OCI-LY1 (cell line): ENCODE measurements at regions not wholly inside any gene's neighbourhood (a gene's known extent, or its start where the extent isn't known, plus 50 kb on each side); places are given as distances from the start of the nearest gene placed in this dataset.

Experiments
- H2AFZ ChIP-seq: fragments of 200-600 bp; sonication (generic), shearing (Covaris generic); 2 replicates; pipeline ENCODE4 v1.6.0; 2014; ENCODE audit warnings: antibody characterized with exemption, mild to moderate bottlenecking, low read length
- H3F3A ChIP-seq: fragments of 200-600 bp; sonication (generic), shearing (Covaris generic); 2 replicates; pipeline ENCODE4 v1.6.0; 2014; ENCODE audit warnings: mild to moderate bottlenecking, antibody characterized with exemption, low read length, moderate library complexity; ENCODE audit not compliant: insufficient read depth
- H3K27ac ChIP-seq: fragments of 200-600 bp; sonication (generic); 2 replicates; pipeline ENCODE4 v1.5.1; 2014; ENCODE audit warnings: low read length, mixed run types, mild to moderate bottlenecking, low read depth; ENCODE audit not compliant: poor library complexity, severe bottlenecking
- H3K27me3 ChIP-seq: fragments of 200-600 bp; sonication (generic); 2 replicates; pipeline ENCODE4 v1.6.0; 2014; ENCODE audit warnings: antibody characterized with exemption, mild to moderate bottlenecking, low read length, moderate library complexity; ENCODE audit not compliant: insufficient read depth
- H3K36me3 ChIP-seq: fragments of 200-600 bp; sonication (generic); 2 replicates; pipeline ENCODE4 v1.6.1; 2014; ENCODE audit warnings: mild to moderate bottlenecking, antibody characterized with exemption, low read length, moderate library complexity, mixed read lengths; ENCODE audit not compliant: insufficient read depth
- H3K4me1 ChIP-seq: fragments of 200-600 bp; sonication (generic); 2 replicates; pipeline ENCODE4 v1.5.1; 2014; ENCODE audit warnings: mild to moderate bottlenecking, low read length, moderate library complexity; ENCODE audit not compliant: insufficient read depth, severe bottlenecking
- H3K4me2 ChIP-seq: fragments of 200-600 bp; sonication (generic), shearing (Covaris generic); 2 replicates; pipeline ENCODE4 v1.6.1; 2014; ENCODE audit warnings: low read length
- H3K4me3 ChIP-seq: fragments of 200-600 bp; sonication (generic); 2 replicates; pipeline ENCODE4 v1.5.1; 2014; ENCODE audit warnings: low read length, low read depth, mild to moderate bottlenecking, mixed read lengths; ENCODE audit not compliant: poor library complexity, severe bottlenecking
- H3K79me2 ChIP-seq: fragments of 200-600 bp; shearing (Covaris generic); 2 replicates; pipeline ENCODE4 v1.6.1; 2016; ENCODE audit warnings: mixed run types, low read length, mixed read lengths; ENCODE audit not compliant: insufficient read depth
- H3K9ac ChIP-seq: fragments of 200-600 bp; sonication (generic), shearing (Covaris generic); 2 replicates; pipeline ENCODE4 v1.6.1; 2014; ENCODE audit warnings: mild to moderate bottlenecking, low read length, mixed read lengths
- H3K9me2 ChIP-seq: fragments of 200-600 bp; sonication (generic), shearing (Covaris generic); 2 replicates; pipeline ENCODE4 v1.6.1; 2014; ENCODE audit warnings: low read depth, mild to moderate bottlenecking, low read length, mixed read lengths
- H3K9me3 ChIP-seq: fragments of 200-600 bp; shearing (Covaris generic); 2 replicates; pipeline ENCODE4 v1.6.1; 2014; ENCODE audit warnings: low read length, mixed read lengths
- H4K20me1 ChIP-seq: fragments of 200-600 bp; sonication (generic), shearing (Covaris generic); 2 replicates; pipeline ENCODE4 v1.6.0; 2016; ENCODE audit warnings: mild to moderate bottlenecking, low read length; ENCODE audit not compliant: insufficient read depth
- CTCF ChIP-seq: fragments of 200-600 bp; sonication (generic), shearing (Covaris generic); IDR thresholded peaks from 2 replicates; pipeline ENCODE4 v1.5.1; 2017; ENCODE audit warnings: mild to moderate bottlenecking, antibody characterized with exemption, low read length, moderate library complexity, mixed read lengths
- EZH2 ChIP-seq: fragments of 200-600 bp; sonication (generic), shearing (Covaris generic); IDR thresholded peaks from 2 replicates; pipeline ENCODE4 v1.8.0; 2017; ENCODE audit warnings: borderline replicate concordance, mixed run types, mild to moderate bottlenecking, antibody characterized with exemption, low read length, moderate library complexity, mixed read lengths

- Histone ChIP-seq H2AFZ (no peak overlapping the region), H3K4me2 (no peak overlapping the region), H3F3A (no peaks in the 10 kb centered on the region), H3K79me2 (no peaks in the 10 kb centered on the region), H4K20me1 (no peaks in the 10 kb centered on the region), H3K9me2 (no peaks in the 10 kb centered on the region), H3K36me3 (no peaks in the 10 kb centered on the region), H3K27ac (no peak overlapping the region), H3K4me3 (no peak overlapping the region), H3K4me1 (no peaks in the 10 kb centered on the region), H3K9me3 (no peaks in the 10 kb centered on the region), H3K27me3 (no peaks in the 10 kb centered on the region), H3K9ac (no peak overlapping the region)
- TF ChIP-seq CTCF (peak; percentile 4; the same call in 1 of the 2 replicates), EZH2 (no peak)
Measured at GRCh38 chrX:126376465-126376864, 176.1 kb downstream of the DCAF12L1 start.

- H3K27me3 ChIP-seq: no peaks in the 10 kb centered on the region
- H3K36me3 ChIP-seq: no peaks in the 10 kb centered on the region
- no peak overlapping the region for H3K9ac ChIP-seq
- H3K4me1 ChIP-seq: no peaks in the 10 kb centered on the region
- H3K79me2 ChIP-seq: no peaks in the 10 kb centered on the region
- no peaks in the 10 kb centered on the region for H3F3A ChIP-seq
- no peaks in the 10 kb centered on the region for H3K9me3 ChIP-seq
- H2AFZ ChIP-seq: no peak overlapping the region
- TF ChIP-seq EZH2: no peak
- TF ChIP-seq CTCF: no peak
- H3K4me2 ChIP-seq: no peak overlapping the region
- no peak overlapping the region for H3K27ac ChIP-seq
- no peaks in the 10 kb centered on the region for H3K9me2 ChIP-seq
- no peaks in the 10 kb centered on the region for H4K20me1 ChIP-seq
- no peak overlapping the region for H3K4me3 ChIP-seq
Measured at GRCh38 chrX:126342859-126343258, 176.8 kb upstream of the DCAF12L2 start.

- H3K4me1 ChIP-seq: no peaks in the 10 kb centered on the region
- H3K9ac ChIP-seq: no peak overlapping the region
- no peaks in the 10 kb centered on the region for H4K20me1 ChIP-seq
- H3K27ac ChIP-seq: no peak overlapping the region
- H3K4me2 ChIP-seq: no peak overlapping the region
- H3K4me3 ChIP-seq: no peak overlapping the region
- no peak overlapping the region for H2AFZ ChIP-seq
- no peaks in the 10 kb centered on the region for H3K36me3 ChIP-seq
- H3K9me3 ChIP-seq: no peaks in the 10 kb centered on the region
- no peaks in the 10 kb centered on the region for H3K79me2 ChIP-seq
- H3K9me2 ChIP-seq: no peaks in the 10 kb centered on the region
- TF ChIP-seq EZH2: no peak
- no peak for TF ChIP-seq CTCF
- H3F3A ChIP-seq: no peaks in the 10 kb centered on the region
- H3K27me3 ChIP-seq: no peaks in the 10 kb centered on the region
Measured at GRCh38 chrX:126339928-126340327, 173.8 kb upstream of the DCAF12L2 start.
